H1 (cell line): ENCODE measurements at regions not wholly inside any gene's neighbourhood (a gene's known extent, or its start where the extent isn't known, plus 50 kb on each side); places are given as distances from the start of the nearest gene placed in this dataset.

Experiments used
- CHD2 ChIP-seq: IDR thresholded peaks from 2 replicates; pipeline ENCODE4 v1.6.1; 2012; ENCODE audit warnings: low read length, improper control_type of control experiment
- EP300 ChIP-seq, 2 experiments: IDR thresholded peaks; 1 replicate in 1 of 2; 2 replicates in 1 of 2; pipeline ENCODE4 v1.6.1; 2011 to 2012; ENCODE audit warnings: low read depth in 2 of 2, low read length in 2 of 2, mild to moderate bottlenecking in 2 of 2, borderline replicate concordance in 1 of 2, inconsistent platforms in 1 of 2, moderate library complexity in 1 of 2
- JUND ChIP-seq: IDR thresholded peaks from 2 replicates; pipeline ENCODE4 v1.6.1; 2011; ENCODE audit warnings: mild to moderate bottlenecking, improper control_type of control experiment, low read length
- PHF8 ChIP-seq: fragments of 200-600 bp; sonication (generic); conservative IDR thresholded peaks from 2 replicates; pipeline ENCODE4 v1.7.1; 2012; ENCODE audit warnings: low read depth, mild to moderate bottlenecking, inconsistent platforms, low read length, moderate library complexity

- TF ChIP-seq EP300 (IDR thresholded peaks at IDR 0.05; ENCODE audit: borderline replicate concordance in 1 of 2, low read depth in 2 of 2, low read length in 2 of 2) (no peak), CHD2 (no peak), JUND (no peak), PHF8 (no peak)
- TF ChIP-seq, all 59 proteins: peak for 0
Measured at GRCh38 chr7:155231241-155231800, 66.4 kb upstream of the INSIG1 start (continued).
